Vagina (tissue), 2 donors: ENCODE measurements at regions not wholly inside any gene's neighbourhood (a gene's known extent, or its start where the extent isn't known, plus 50 kb on each side); places are given as distances from the start of the nearest gene placed in this dataset.
"Not testable (repeated sequence)": the region's sequence is repeated elsewhere in the genome, so short reads cannot be mapped to it uniquely, and the experiment has no call there.

Experiments used
- DNase-seq, 2 donors: peaks; one replicate each; pipeline ENCODE4 v3.0.0-alpha.2; 2017; ENCODE audit errors: extremely low spot score in 2 of 2
- H3K27ac ChIP-seq: fragments of 200-600 bp; sonication (generic); one replicate; pipeline ENCODE4 v1.5.1; 2019
- H3K27me3 ChIP-seq: fragments of 200-600 bp; sonication (generic); one replicate; pipeline ENCODE4 v1.5.1; 2019
- H3K36me3 ChIP-seq, 2 donors: fragments of 200-600 bp; sonication (generic); one replicate each; pipeline ENCODE4 v1.5.1; 2017 to 2019
- H3K4me1 ChIP-seq: fragments of 200-600 bp; sonication (generic); one replicate; pipeline ENCODE4 v1.5.1; 2019
- H3K4me3 ChIP-seq, 2 donors: fragments of 200-600 bp; sonication (generic); 1 replicate in 1 of 2; 2 replicates in 1 of 2; pipeline ENCODE4 v1.5.1; 2016 to 2019
- H3K9me3 ChIP-seq: fragments of 200-600 bp; sonication (generic); one replicate; pipeline ENCODE4 v1.5.1; 2019
- CTCF ChIP-seq, 3 experiments: fragments of 450-650 bp in 2 of 3; fragments of 200-600 bp in 1 of 3; sonication (generic) in 1 of 3; IDR thresholded peaks; one replicate each; pipeline ENCODE4 v1.5.1; 2017 to 2019; ENCODE audit warnings: antibody characterized with exemption in 3 of 3, mild to moderate bottlenecking in 2 of 3, moderate library complexity in 2 of 3
- POLR2A ChIP-seq, 2 donors: fragments of 450-650 bp; IDR thresholded peaks; one replicate each; pipeline ENCODE4 v1.6.1; 2017; ENCODE audit warnings: antibody characterized with exemption in 2 of 2, mild to moderate bottlenecking in 2 of 2, moderate library complexity in 2 of 2
- POLR2AphosphoS5 ChIP-seq, 2 donors: sonication (generic); formaldehyde crosslinking; IDR thresholded peaks; one replicate each; pipeline ENCODE4 v1.9.0; 2017; ENCODE audit warnings: antibody characterized with exemption in 2 of 2, mild to moderate bottlenecking in 2 of 2, low read depth in 1 of 2; ENCODE audit not compliant: insufficient read depth in 1 of 2
- intact Hi-C: fragments of 100-400 bp; cut with DNase I; formaldehyde crosslinking; loops from one replicate; pipeline ENCODE4 v1.15.1; 2023

GRCh38 chr10:22824984-22825383 is 102.9 kb upstream of the ARMC3 start:
- no peaks in the 10 kb centered on the region for H3K9me3 ChIP-seq
- H3K4me3 ChIP-seq = no peak overlapping the region
- no peak for DNase-seq
- H3K36me3 ChIP-seq = no peaks in the 10 kb centered on the region
- H3K27ac ChIP-seq = no peak overlapping the region
- H3K4me1 ChIP-seq = no peaks in the 10 kb centered on the region
- no peaks in the 10 kb centered on the region for H3K27me3 ChIP-seq
- intact Hi-C loops = no loop called here
- no peak for TF ChIP-seq POLR2A (IDR thresholded peaks at IDR 0.05)
- TF ChIP-seq CTCF (IDR thresholded peaks at IDR 0.05) = no peak
- no peak for TF ChIP-seq POLR2AphosphoS5 (IDR thresholded peaks at IDR 0.05; ENCODE audit: insufficient read depth in 1 of 2, low read depth in 1 of 2)

GRCh38 chr10:22824520-22824919 is 103.3 kb upstream of the ARMC3 start:
- no peaks in the 10 kb centered on the region for H3K4me1 ChIP-seq
- H3K9me3 ChIP-seq = no peaks in the 10 kb centered on the region
- no peak overlapping the region for H3K4me3 ChIP-seq
- H3K27me3 ChIP-seq = no peaks in the 10 kb centered on the region
- TF ChIP-seq POLR2A (IDR thresholded peaks at IDR 0.05) (no peak), POLR2AphosphoS5 (IDR thresholded peaks at IDR 0.05; ENCODE audit: insufficient read depth in 1 of 2, low read depth in 1 of 2) (no peak), CTCF (IDR thresholded peaks at IDR 0.05) (no peak)
- no peak for DNase-seq
- H3K36me3 ChIP-seq = no peaks in the 10 kb centered on the region
- intact Hi-C loops = no loop called here
- H3K27ac ChIP-seq = no peak overlapping the region

GRCh38 chr10:22823109-22823508 is 104.7 kb upstream of the ARMC3 start:
- Histone ChIP-seq H3K27me3 (no peaks in the 10 kb centered on the region), H3K27ac (no peak overlapping the region)

GRCh38 chr10:22821921-22822320 is 105.9 kb upstream of the ARMC3 start:
- H3K27ac ChIP-seq, H3K27me3 ChIP-seq, intact Hi-C loops, H3K36me3 ChIP-seq, H3K9me3 ChIP-seq, DNase-seq, H3K4me3 ChIP-seq, H3K4me1 ChIP-seq: not testable (repeated sequence)

More at GRCh38 chr10:22823109-22823508, 104.7 kb upstream of the ARMC3 start:
- no peak for TF ChIP-seq POLR2AphosphoS5 (IDR thresholded peaks at IDR 0.05; ENCODE audit: insufficient read depth in 1 of 2, low read depth in 1 of 2)
- no peak for TF ChIP-seq CTCF (IDR thresholded peaks at IDR 0.05)
- no peak for TF ChIP-seq POLR2A (IDR thresholded peaks at IDR 0.05)
- H3K9me3 ChIP-seq = no peaks in the 10 kb centered on the region
- no peak for DNase-seq
- intact Hi-C loops = no loop called here
- no peaks in the 10 kb centered on the region for H3K4me1 ChIP-seq
- no peak overlapping the region for H3K4me3 ChIP-seq
- H3K36me3 ChIP-seq = no peaks in the 10 kb centered on the region

GRCh38 chr10:22821501-22821900 is 106.4 kb upstream of the ARMC3 start:
- Histone ChIP-seq H3K4me1 (no peaks in the 10 kb centered on the region), H3K4me3 (no peak overlapping the region), H3K36me3 (no peaks in the 10 kb centered on the region), H3K27me3 (no peaks in the 10 kb centered on the region), H3K9me3 (no peaks in the 10 kb centered on the region), H3K27ac (no peak overlapping the region)
- intact Hi-C loops = no loop called here
- TF ChIP-seq POLR2A (IDR thresholded peaks at IDR 0.05) (no peak), POLR2AphosphoS5 (IDR thresholded peaks at IDR 0.05; ENCODE audit: insufficient read depth in 1 of 2, low read depth in 1 of 2) (no peak), CTCF (IDR thresholded peaks at IDR 0.05) (no peak)
- DNase-seq = no peak

- H3K27me3 ChIP-seq = no peaks in the 10 kb centered on the region
- DNase-seq = no peak
- intact Hi-C loops = no loop called here
Measured at GRCh38 chr10:22816298-22816653, 101.9 kb upstream of the PIP4K2A start.

More at GRCh38 chr10:22816298-22816653, 101.9 kb upstream of the PIP4K2A start:
- Histone ChIP-seq H3K4me1 (no peaks in the 10 kb centered on the region), H3K36me3 (no peaks in the 10 kb centered on the region), H3K4me3 (no peak overlapping the region), H3K27ac (no peak overlapping the region), H3K9me3 (no peaks in the 10 kb centered on the region)
- TF ChIP-seq POLR2A (IDR thresholded peaks at IDR 0.05) = no peak
- no peak for TF ChIP-seq POLR2AphosphoS5 (IDR thresholded peaks at IDR 0.05; ENCODE audit: insufficient read depth in 1 of 2, low read depth in 1 of 2)
- no peak for TF ChIP-seq CTCF (IDR thresholded peaks at IDR 0.05)
